HL-60 (cell line): ENCODE measurements at regions not wholly inside any gene's neighbourhood (a gene's known extent, or its start where the extent isn't known, plus 50 kb on each side); places are given as distances from the start of the nearest gene placed in this dataset.

ENCODE experiments used
- DNase-seq, 2 experiments: peaks; one replicate each; pipeline ENCODE4 v3.0.0-alpha.2; 2010 to 2020; ENCODE audit warnings: low read depth in 1 of 2, low spot score in 1 of 2
- H3K27ac ChIP-seq: fragments of 250-450 bp; sonication (Bioruptor Pico); replicated peaks from 2 replicates; pipeline ENCODE4 v1.5.1; 2020; ENCODE audit warnings: mild to moderate bottlenecking, moderate library complexity
- H3K27me3 ChIP-seq: fragments of 250-450 bp; sonication (Bioruptor Pico); 2 replicates; pipeline ENCODE4 v1.5.1; 2021; ENCODE audit warnings: mild to moderate bottlenecking, moderate library complexity; ENCODE audit not compliant: insufficient read depth, poor library complexity, severe bottlenecking
- H3K4me3 ChIP-seq: replicated peaks from 2 replicates; pipeline ENCODE4 v1.5.1; 2011; ENCODE audit warnings: mild to moderate bottlenecking, control low read depth, low read length; ENCODE audit not compliant: insufficient read depth
- CTCF ChIP-seq: IDR thresholded peaks from one replicate; pipeline ENCODE4 v1.5.1; 2011; ENCODE audit warnings: low read length, control low read depth, inconsistent platforms; ENCODE audit not compliant: insufficient read depth
- GABPA ChIP-seq: IDR thresholded peaks from 2 replicates; pipeline ENCODE4 v1.6.1; 2012; ENCODE audit warnings: low read depth
- POLR2AphosphoS5 ChIP-seq: IDR thresholded peaks from 2 replicates; pipeline ENCODE4 v1.6.1; 2012; ENCODE audit warnings: low read depth
- SPI1 ChIP-seq: IDR thresholded peaks from 2 replicates; pipeline ENCODE4 v1.6.1; 2012; ENCODE audit warnings: low read depth, mild to moderate bottlenecking, borderline replicate concordance
- TF ChIP-seq, protein P1 (sequence below): IDR thresholded peaks from 2 replicates; pipeline ENCODE4 v1.6.1; 2012; ENCODE audit warnings: low read depth; ENCODE audit not compliant: insufficient replicate concordance

GRCh38 chr1:213750231-213751063 lies 237.3 kb upstream of the PROX1 start:
- Histone ChIP-seq H3K4me3 (no peak overlapping the region), H3K27me3 (no peaks in the 10 kb centered on the region), H3K27ac (no peak overlapping the region)
- DNase-seq = no peak
- TF ChIP-seq, protein P1, sequence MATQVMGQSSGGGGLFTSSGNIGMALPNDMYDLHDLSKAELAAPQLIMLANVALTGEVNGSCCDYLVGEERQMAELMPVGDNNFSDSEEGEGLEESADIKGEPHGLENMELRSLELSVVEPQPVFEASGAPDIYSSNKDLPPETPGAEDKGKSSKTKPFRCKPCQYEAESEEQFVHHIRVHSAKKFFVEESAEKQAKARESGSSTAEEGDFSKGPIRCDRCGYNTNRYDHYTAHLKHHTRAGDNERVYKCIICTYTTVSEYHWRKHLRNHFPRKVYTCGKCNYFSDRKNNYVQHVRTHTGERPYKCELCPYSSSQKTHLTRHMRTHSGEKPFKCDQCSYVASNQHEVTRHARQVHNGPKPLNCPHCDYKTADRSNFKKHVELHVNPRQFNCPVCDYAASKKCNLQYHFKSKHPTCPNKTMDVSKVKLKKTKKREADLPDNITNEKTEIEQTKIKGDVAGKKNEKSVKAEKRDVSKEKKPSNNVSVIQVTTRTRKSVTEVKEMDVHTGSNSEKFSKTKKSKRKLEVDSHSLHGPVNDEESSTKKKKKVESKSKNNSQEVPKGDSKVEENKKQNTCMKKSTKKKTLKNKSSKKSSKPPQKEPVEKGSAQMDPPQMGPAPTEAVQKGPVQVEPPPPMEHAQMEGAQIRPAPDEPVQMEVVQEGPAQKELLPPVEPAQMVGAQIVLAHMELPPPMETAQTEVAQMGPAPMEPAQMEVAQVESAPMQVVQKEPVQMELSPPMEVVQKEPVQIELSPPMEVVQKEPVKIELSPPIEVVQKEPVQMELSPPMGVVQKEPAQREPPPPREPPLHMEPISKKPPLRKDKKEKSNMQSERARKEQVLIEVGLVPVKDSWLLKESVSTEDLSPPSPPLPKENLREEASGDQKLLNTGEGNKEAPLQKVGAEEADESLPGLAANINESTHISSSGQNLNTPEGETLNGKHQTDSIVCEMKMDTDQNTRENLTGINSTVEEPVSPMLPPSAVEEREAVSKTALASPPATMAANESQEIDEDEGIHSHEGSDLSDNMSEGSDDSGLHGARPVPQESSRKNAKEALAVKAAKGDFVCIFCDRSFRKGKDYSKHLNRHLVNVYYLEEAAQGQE = no peak
- no peak for TF ChIP-seq SPI1
- TF ChIP-seq POLR2AphosphoS5 = no peak
- no peak for TF ChIP-seq CTCF
- no peak for TF ChIP-seq GABPA

DNA sequence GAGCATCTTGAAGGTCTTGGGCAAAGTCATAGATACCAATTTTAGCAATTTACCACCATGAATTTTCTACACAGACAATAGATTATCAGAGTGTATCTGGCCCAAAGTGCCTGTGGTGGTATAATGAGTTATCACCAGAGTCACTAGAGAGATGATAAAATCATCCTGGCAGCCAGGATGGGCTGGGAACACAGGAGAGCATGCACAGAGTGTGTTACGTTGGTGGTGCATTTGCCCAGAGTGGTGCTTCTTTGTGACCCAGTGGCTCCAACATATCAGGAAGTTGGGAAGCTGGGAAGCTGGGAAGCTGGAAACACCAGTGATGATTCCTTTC lies 236.7 kb upstream of the PROX1 start:
- no peaks in the 10 kb centered on the region for H3K27me3 ChIP-seq
- no peak overlapping the region for H3K27ac ChIP-seq
- H3K4me3 ChIP-seq = no peak overlapping the region
- no peak for DNase-seq
- TF ChIP-seq CTCF (no peak), GABPA (no peak), POLR2AphosphoS5 (no peak), SPI1 (no peak)
- TF ChIP-seq, protein P1 = no peak

DNA sequence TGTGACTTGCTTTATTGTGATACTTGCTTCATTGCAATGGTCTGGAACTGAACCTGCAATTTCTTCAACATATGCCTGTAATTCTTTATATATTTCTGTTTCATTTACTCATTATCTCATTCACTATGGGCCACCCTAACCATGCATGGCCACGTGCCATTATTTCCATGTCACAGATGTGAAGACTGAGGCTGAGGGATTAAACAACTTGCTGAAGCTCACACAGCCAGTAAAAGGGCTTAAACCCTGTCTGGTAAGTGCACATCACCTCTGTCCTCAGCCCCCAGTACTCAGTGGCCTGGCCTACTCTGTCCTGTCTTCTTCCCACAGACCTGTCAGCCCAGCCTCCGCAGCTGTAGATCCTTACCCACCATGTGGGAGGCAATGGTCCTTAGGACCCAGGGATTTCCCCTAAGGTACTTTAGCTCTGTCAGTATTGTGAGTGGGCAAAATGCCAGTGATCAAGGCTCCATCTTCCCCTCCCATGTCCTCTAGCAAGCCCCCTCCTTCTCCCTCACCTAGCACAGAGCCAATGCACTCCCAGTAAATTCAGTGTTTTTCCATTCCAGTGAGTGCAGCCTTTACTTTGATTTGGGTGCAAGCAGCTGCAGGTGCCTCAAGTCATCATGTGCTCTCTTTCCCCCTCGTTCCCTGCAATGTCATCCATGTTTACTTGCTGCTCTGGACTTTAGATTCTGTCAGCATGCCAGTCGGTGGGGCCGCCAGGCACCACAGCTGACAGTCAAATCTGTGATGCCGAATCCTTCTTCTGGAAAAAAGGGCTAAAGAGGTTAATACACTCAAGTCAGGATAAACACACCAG lies 228.2 kb upstream of the PROX1 start:
- DNase-seq = no peak
- no peak overlapping the region for H3K4me3 ChIP-seq
- H3K27me3 ChIP-seq = no peaks in the 10 kb centered on the region
- TF ChIP-seq, protein P1 = no peak
- TF ChIP-seq POLR2AphosphoS5 = no peak
- TF ChIP-seq CTCF = no peak
- no peak for TF ChIP-seq GABPA
- no peak for TF ChIP-seq SPI1
- H3K27ac ChIP-seq = no peak overlapping the region
